Gastrocnemius medialis (tissue), 4 donors: ENCODE measurements at regions not wholly inside any gene's neighbourhood (a gene's known extent, or its start where the extent isn't known, plus 50 kb on each side); places are given as distances from the start of the nearest gene placed in this dataset.

Source experiments
- CTCF ChIP-seq, 5 experiments: fragments of 450-650 bp in 3 of 5; fragments of 200-600 bp in 2 of 5; sonication (generic) in 2 of 5; IDR thresholded peaks in 4 of 5; conservative IDR thresholded peaks in 1 of 5; 1 replicate in 4 of 5; 2 replicates in 1 of 5; pipeline ENCODE4 v1.5.1; 2016 to 2019; ENCODE audit warnings: antibody characterized with exemption in 5 of 5, mild to moderate bottlenecking in 3 of 5, moderate library complexity in 3 of 5
- POLR2A ChIP-seq, 2 donors: fragments of 450-650 bp; IDR thresholded peaks; one replicate each; pipeline ENCODE4 v1.6.1; 2017; ENCODE audit warnings: antibody characterized with exemption in 2 of 2, mild to moderate bottlenecking in 2 of 2, moderate library complexity in 2 of 2

DNA sequence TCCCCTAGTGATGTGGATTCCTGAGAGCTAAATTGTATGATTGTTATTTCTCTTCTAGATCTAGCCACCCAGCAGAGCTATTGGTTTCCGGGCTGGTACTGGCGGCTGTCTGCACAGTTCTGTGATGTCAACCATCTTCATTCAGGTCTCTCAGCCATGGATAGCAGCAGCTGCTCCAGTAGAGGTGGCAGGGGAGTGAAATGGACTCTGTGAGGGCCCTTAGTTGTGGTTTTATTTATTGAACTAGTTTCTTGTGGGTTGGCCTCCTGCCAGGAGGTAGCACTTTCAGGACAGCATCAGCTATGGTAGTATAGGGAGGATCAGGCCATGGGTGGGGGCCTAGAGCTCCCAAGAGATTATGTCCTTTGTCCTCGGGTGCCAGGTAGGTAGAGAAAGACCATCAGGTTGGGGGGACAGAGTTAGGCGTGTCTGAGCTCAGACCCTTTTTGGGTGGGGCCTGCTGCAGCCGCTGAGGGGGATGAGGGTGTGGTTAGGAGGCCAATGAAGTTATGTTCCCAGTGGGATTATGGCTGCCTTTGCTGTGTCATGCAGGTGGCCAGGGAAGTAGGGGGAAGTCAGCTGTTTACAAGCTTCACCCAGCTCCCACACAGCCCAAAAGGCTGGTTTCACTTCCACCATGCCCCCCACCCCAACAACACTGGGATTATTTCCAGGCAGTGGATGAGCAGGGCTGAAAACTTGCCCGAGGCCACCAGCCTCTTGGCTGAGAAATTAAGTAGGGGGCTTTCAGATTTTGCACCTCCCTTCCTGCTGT lies 55.1 kb upstream of the RGS4 start:
- no peak for TF ChIP-seq CTCF (IDR thresholded peaks at IDR 0.05 in 4 of 5, conservative IDR thresholded peaks at IDR 0.05 in 1 of 5)
- TF ChIP-seq POLR2A (IDR thresholded peaks at IDR 0.05): no peak
